ENCODE measurements at regions not wholly inside any gene's neighbourhood (a gene's known extent, or its start where the extent isn't known, plus 50 kb on each side); places are given as distances from the start of the nearest gene placed in this dataset.

DNA sequence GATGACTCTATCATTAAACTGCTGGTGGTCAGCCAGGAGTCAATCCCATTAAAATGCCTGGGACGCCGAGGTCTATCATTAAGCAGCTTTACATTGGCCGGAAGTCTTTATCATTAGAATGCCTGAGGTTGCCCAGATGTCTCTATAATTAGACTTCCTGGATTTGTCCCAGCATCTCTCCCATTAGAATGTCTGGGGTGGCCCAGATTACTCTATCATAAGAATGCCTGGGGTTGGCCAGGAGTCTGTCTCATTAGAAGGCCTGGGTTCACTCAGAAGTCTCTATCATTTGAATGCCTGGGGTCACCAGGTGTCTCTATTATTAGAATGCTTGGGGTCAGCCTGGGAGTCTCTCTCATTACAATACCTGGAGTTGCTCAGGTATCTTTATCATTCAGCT, 2227.2 kb downstream of the TP53TG3F start:
- Histone ChIP-seq H3K27ac (ENCODE audit: insufficient read length, low read depth, low read length) (no peak overlapping the region), H2AFZ (ENCODE audit: low read length) (no peak overlapping the region), H3K9me3 (ENCODE audit: control insufficient read depth, low read depth, low read length) (peaks cover 90% of the 10 kb centered on the region), H3K4ac (ENCODE audit: low read depth, low read length) (no peak overlapping the region), H2BK15ac (ENCODE audit: low read depth, low read length) (no peak overlapping the region), H2AK5ac (ENCODE audit: insufficient read length, low read length) (no peak overlapping the region), H3K18ac (ENCODE audit: insufficient read length, low read depth, low read length) (no peak overlapping the region), H4K8ac (replicated peaks; ENCODE audit: insufficient read length, low read depth, low read length) (no peak overlapping the region), H2BK5ac (ENCODE audit: insufficient read length, low read length) (no peak overlapping the region), H2BK120ac (ENCODE audit: low read depth, low read length, poor library complexity, severe bottlenecking) (no peak overlapping the region), H4K5ac (ENCODE audit: insufficient read length, low read depth, low read length) (no peak overlapping the region), H2BK12ac (ENCODE audit: insufficient read length, low read depth, low read length) (no peak overlapping the region), H3K27me3 (ENCODE audit: insufficient read depth, low read length) (no peaks in the 10 kb centered on the region), H3K4me2 (ENCODE audit: insufficient read depth, insufficient read length, low read length) (no peak overlapping the region), H3K4me1 (ENCODE audit: insufficient read depth, low read length) (no peaks in the 10 kb centered on the region), H3T11ph (ENCODE audit: low read length) (no peak overlapping the region), H4K91ac (ENCODE audit: insufficient read length, low read depth, low read length) (no peak overlapping the region), H3K23me2 (ENCODE audit: insufficient read length, low read depth, low read length, poor library complexity, severe bottlenecking) (no peaks in the 10 kb centered on the region), H3K23ac (ENCODE audit: insufficient read length, low read depth, low read length) (no peak overlapping the region), H4K20me1 (ENCODE audit: control insufficient read depth, insufficient read depth, insufficient read length) (no peaks in the 10 kb centered on the region), H3K79me2 (ENCODE audit: insufficient read depth, low read length) (no peaks in the 10 kb centered on the region), H2BK20ac (ENCODE audit: low read depth, low read length, poor library complexity, severe bottlenecking) (no peak overlapping the region), H3K14ac (ENCODE audit: insufficient read depth, low read length) (no peak overlapping the region), H3K9ac (ENCODE audit: extremely low read depth, insufficient read length, low read length) (no peak overlapping the region), H3K56ac (ENCODE audit: insufficient read length, low read depth, low read length) (no peak overlapping the region), H3K79me1 (ENCODE audit: insufficient read depth, low read depth, low read length, poor library complexity, severe bottlenecking) (no peaks in the 10 kb centered on the region)
- no peak overlapping the region for H3K27ac Mint-ChIP-seq
- H3K4me3 Mint-ChIP-seq: no peak overlapping the region
- H3K4me1 Mint-ChIP-seq: no peaks in the 10 kb centered on the region
- peaks cover 0 to 37% (median 16%) of the 10 kb centered on the region in 3 experiments; a peak in 5 of 7 replicates for H3K36me3 Mint-ChIP-seq (ENCODE audit: insufficient read depth in 1 of 3, low read depth in 3 of 3)
- TF ChIP-seq, protein P1, sequence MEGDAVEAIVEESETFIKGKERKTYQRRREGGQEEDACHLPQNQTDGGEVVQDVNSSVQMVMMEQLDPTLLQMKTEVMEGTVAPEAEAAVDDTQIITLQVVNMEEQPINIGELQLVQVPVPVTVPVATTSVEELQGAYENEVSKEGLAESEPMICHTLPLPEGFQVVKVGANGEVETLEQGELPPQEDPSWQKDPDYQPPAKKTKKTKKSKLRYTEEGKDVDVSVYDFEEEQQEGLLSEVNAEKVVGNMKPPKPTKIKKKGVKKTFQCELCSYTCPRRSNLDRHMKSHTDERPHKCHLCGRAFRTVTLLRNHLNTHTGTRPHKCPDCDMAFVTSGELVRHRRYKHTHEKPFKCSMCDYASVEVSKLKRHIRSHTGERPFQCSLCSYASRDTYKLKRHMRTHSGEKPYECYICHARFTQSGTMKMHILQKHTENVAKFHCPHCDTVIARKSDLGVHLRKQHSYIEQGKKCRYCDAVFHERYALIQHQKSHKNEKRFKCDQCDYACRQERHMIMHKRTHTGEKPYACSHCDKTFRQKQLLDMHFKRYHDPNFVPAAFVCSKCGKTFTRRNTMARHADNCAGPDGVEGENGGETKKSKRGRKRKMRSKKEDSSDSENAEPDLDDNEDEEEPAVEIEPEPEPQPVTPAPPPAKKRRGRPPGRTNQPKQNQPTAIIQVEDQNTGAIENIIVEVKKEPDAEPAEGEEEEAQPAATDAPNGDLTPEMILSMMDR (conservative IDR thresholded peaks at IDR 0.05): no peak
- H3K27me3 Mint-ChIP-seq (ENCODE audit: low read depth): no peaks in the 10 kb centered on the region
- WGBS (ENCODE audit: extremely low coverage, insufficient read length, low lambda C conversion rate): no CpG with 5 or more reads among the region's 3 CpGs
- DNase-seq: no peak
- peaks cover 96 to 97% of the 10 kb centered on the region in 2 experiments for H3K9me3 Mint-ChIP-seq

All from H9 (cell line).